Heart left ventricle (tissue), 16 donors: ENCODE measurements at regions not wholly inside any gene's neighbourhood (a gene's known extent, or its start where the extent isn't known, plus 50 kb on each side); places are given as distances from the start of the nearest gene placed in this dataset.

ENCODE experiments used
- ATAC-seq, 4 donors: fragments of 200-7000 bp; cut with Tn5 transposase; one replicate each; pipeline ENCODE4 v1.9.1; 2020 to 2022; ENCODE audit warnings: moderate library complexity in 4 of 4, mild to moderate bottlenecking in 3 of 4, moderate number of reproducible peaks in 1 of 4
- DNase-seq, 5 donors: peaks; one replicate each; pipeline ENCODE4 v3.0.0-alpha.2; 2020
- H3K27ac ChIP-seq, 12 donors: fragments of 200-600 bp; sonication (generic) in 4 of 12; one replicate each; pipeline versions ENCODE4 v1.5.0 to v1.8.0; 2016 to 2022; ENCODE audit warnings: mild to moderate bottlenecking in 2 of 12
- H3K27me3 ChIP-seq, 9 donors: fragments of 200-600 bp; sonication (generic) in 2 of 9; one replicate each; pipeline versions ENCODE4 v1.5.1 to v1.8.0; 2016 to 2022; ENCODE audit warnings: mild to moderate bottlenecking in 3 of 9
- H3K36me3 ChIP-seq, 9 donors: fragments of 200-600 bp; sonication (generic) in 2 of 9; one replicate each; pipeline versions ENCODE4 v1.5.0 to v1.8.0; 2018 to 2022; ENCODE audit warnings: mild to moderate bottlenecking in 2 of 9
- H3K4me1 ChIP-seq, 12 donors: fragments of 200-600 bp; sonication (generic) in 4 of 12; one replicate each; pipeline versions ENCODE4 v1.5.0 to v1.8.0; 2016 to 2022; ENCODE audit warnings: mild to moderate bottlenecking in 3 of 12
- H3K4me3 ChIP-seq, 12 donors: fragments of 200-600 bp; sonication (generic) in 4 of 12; one replicate each; pipeline versions ENCODE4 v1.5.0 to v1.8.0; 2017 to 2022; ENCODE audit warnings: mild to moderate bottlenecking in 9 of 12, moderate library complexity in 4 of 12
- H3K9me3 ChIP-seq, 12 donors: fragments of 200-600 bp; sonication (generic) in 4 of 12; one replicate each; pipeline versions ENCODE4 v1.5.0 to v1.8.0; 2016 to 2022; ENCODE audit warnings: mild to moderate bottlenecking in 1 of 12
- POLR2A ChIP-seq, 2 donors: fragments of 450-650 bp; IDR thresholded peaks; one replicate each; pipeline ENCODE4 v1.6.1; 2017; ENCODE audit warnings: antibody characterized with exemption in 2 of 2, mild to moderate bottlenecking in 2 of 2, moderate library complexity in 2 of 2
- WGBS, 4 donors: extraction: QIAGEN DNeasy Blood & Tissue Kit in 2 of 4; methylation state at CpG; one replicate each; pipeline versions ENCODE4 v1.1.5 to v1.1.7; 2013 to 2018; 5-methylcytosine and 5-hydroxymethylcytosine counted together
- intact Hi-C, 10 donors: fragments of 100-400 bp; cut with DNase I; formaldehyde crosslinking; loops; one replicate each; pipeline versions ENCODE4 v1.11.1 to v1.14.2; 2022
- TF ChIP-seq, protein P1 (sequence below), 12 donors: fragments of 200-600 bp; sonication (generic) in 4 of 12; IDR thresholded peaks; one replicate each; pipeline versions ENCODE4 v1.5.0 to v1.8.0; 2018 to 2022; ENCODE audit warnings: antibody characterized with exemption in 12 of 12, mild to moderate bottlenecking in 5 of 12
- donor health status: ischemic (EF 13 %, LVEDD 7.1; RV severe dilation, severe dysfunction).
- donor health status: healthy with polysubstance abuse.
- donor health status: DM: no; HTN: yes; CAD: no.
- donor health status: DM: no; HTN: no; CAD: no.
- donor health status: ischemic (EF 25% LVEDD 6.9; RV normal size, moderate dysfunction).
- donor health status: ischemic (EF 25% LVEDD 5.7; RV mildly dilated, moderate dysfunction).
- donor health status: healthy.
- donor health status: DM: yes; HTN: yes; CAD: no.
- donor health status: ischemic (EF 35%, LVEDD 5.7; RV mildly dilated, moderate dysfunction).
- donor health status: nonischemic (EF 11% LVEDD 7.7; RV severe dilation, severe dysfunction).
- donor health status: DM: yes; HTN: yes; CAD: no.
- donor health status: PGD.
- donor health status: ischemic (EF 29% LVEDD 5.4; RV normal size, mild dysfunction).
- donor health status: nonischemic (EF 23%, LVEDD 6.1; RV moderate dilation, normal function).

DNA sequence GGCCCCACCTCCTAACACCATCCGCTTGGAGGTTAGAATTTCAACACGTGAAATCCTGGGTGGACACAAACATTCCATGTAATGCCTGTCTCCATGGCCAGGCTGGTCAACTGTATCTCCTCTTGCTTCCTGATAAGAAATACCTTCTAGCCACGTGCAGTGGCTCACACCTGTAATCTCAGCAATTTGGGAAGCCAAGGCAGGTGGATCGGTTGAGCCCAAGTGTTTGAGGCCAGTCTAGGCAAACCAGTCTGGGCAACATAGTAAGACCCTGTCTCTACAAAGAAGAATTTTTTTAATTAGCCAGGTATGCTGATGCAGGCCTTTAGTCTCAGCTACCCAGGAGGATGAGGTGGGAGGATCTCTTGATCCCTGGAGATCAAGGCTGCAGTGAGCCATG, 58.3 kb upstream of the GALNT2 start:
- H3K27ac ChIP-seq, result no peak overlapping the region
- no peaks in the 10 kb centered on the region for H3K9me3 ChIP-seq
- H3K4me1 ChIP-seq, result peaks cover 0 to 8% (median 0%) of the 10 kb centered on the region in 12 donors
- no peak for ATAC-seq
- WGBS, 4 donors, result 84 to 91% (median 86%) methylated on average over 4 of the region's 4 CpGs
- TF ChIP-seq, protein P1, sequence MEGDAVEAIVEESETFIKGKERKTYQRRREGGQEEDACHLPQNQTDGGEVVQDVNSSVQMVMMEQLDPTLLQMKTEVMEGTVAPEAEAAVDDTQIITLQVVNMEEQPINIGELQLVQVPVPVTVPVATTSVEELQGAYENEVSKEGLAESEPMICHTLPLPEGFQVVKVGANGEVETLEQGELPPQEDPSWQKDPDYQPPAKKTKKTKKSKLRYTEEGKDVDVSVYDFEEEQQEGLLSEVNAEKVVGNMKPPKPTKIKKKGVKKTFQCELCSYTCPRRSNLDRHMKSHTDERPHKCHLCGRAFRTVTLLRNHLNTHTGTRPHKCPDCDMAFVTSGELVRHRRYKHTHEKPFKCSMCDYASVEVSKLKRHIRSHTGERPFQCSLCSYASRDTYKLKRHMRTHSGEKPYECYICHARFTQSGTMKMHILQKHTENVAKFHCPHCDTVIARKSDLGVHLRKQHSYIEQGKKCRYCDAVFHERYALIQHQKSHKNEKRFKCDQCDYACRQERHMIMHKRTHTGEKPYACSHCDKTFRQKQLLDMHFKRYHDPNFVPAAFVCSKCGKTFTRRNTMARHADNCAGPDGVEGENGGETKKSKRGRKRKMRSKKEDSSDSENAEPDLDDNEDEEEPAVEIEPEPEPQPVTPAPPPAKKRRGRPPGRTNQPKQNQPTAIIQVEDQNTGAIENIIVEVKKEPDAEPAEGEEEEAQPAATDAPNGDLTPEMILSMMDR (IDR thresholded peaks at IDR 0.05), result no peak
- TF ChIP-seq POLR2A (IDR thresholded peaks at IDR 0.05), result no peak
- intact Hi-C loops, result no loop called here
- H3K36me3 ChIP-seq, result no peaks in the 10 kb centered on the region
- H3K4me3 ChIP-seq, result no peak overlapping the region
- no peak for DNase-seq
- no peaks in the 10 kb centered on the region for H3K27me3 ChIP-seq

DNA sequence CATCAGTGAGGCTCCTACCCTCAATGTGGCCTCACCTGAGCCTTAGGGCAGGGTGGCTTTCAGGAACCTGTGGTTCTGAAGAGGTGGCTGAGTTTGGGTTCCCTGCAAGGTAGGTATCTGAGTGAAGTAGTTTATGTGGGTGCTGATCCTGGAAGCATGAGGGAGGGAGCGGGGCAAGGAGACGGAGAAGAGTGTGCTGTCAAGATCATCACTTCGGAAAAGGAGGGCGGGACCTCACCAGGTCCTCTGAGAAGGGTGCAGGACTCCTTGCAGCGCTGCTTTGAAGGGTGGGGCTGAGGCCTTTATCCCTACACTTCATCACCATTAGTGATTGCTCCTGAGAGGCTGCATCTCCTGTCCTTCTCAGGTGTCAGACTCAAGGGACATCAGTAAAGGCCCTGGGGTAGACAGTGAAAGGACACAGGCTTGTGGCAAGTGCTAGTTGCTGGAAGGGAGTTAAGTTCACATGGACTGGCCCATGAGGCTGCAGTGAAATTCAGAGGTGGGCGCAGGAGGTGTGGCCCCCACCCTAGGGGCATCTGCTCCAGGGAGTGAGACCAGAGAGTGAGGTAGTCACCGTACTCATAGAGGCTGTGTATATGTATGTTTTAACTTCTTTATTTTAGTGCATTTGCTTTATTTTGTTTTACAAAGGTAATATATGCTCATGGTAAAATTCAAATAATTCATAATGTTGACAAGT, 57.3 kb upstream of the GALNT2 start:
- H3K4me1 ChIP-seq, result no peaks in the 10 kb centered on the region
- H3K9me3 ChIP-seq, result no peaks in the 10 kb centered on the region
- TF ChIP-seq, protein P1 (IDR thresholded peaks at IDR 0.05), result no peak
- TF ChIP-seq POLR2A (IDR thresholded peaks at IDR 0.05), result no peak
- H3K36me3 ChIP-seq, result no peaks in the 10 kb centered on the region
- intact Hi-C loops, result no loop called here
- no peak overlapping the region for H3K27ac ChIP-seq
- WGBS, 4 donors, result 87 to 97% (median 96%) methylated on average over 7 of the region's 7 CpGs
- H3K27me3 ChIP-seq, result no peaks in the 10 kb centered on the region
- no peak overlapping the region for H3K4me3 ChIP-seq
- ATAC-seq (no peak), DNase-seq (no peak)

DNA sequence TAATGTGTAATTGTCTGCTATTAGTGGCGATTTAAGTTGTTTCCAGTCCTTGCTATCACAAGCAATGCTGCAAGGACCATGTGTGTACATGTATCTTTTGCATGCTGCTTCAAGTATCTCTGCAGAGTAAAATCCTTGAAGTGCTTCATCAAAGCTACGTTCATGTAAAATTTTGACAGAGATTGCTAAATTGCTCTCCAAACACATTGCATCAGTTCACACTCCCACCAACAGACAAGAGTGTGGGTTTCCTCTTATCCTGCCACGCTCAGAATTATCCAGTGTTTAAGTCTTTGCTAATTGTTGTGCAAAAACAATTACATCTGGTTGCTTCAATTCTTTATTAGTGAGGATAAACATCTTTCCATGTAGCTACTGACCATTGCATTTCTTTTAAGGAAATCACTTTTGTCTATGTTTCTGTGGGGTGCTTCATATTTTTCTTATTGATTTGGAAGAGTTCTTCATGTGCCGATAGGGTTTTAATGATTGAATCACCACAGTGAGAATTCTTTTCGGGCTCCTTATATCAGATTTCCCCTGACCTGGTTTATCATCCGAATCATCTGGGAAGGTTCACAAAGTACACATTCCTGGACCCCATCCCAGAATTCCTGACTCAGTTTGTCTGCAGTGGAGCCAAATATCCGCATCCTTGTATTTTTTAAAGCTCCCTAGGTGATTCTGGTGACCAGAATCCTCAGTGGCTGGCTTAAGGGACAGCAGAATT, 56.3 kb upstream of the GALNT2 start:
- no peaks in the 10 kb centered on the region for H3K9me3 ChIP-seq
- H3K36me3 ChIP-seq, result no peaks in the 10 kb centered on the region
- no peak overlapping the region for H3K27ac ChIP-seq
- no peaks in the 10 kb centered on the region for H3K4me1 ChIP-seq
- DNase-seq (no peak), ATAC-seq (no peak)
- no peak overlapping the region for H3K4me3 ChIP-seq
- 81 to 86% (median 84%) methylated on average over 7 of the region's 7 CpGs for WGBS, 4 donors
- intact Hi-C loops, result no loop called here
- no peaks in the 10 kb centered on the region for H3K27me3 ChIP-seq
- TF ChIP-seq, protein P1 (IDR thresholded peaks at IDR 0.05), result no peak

DNA sequence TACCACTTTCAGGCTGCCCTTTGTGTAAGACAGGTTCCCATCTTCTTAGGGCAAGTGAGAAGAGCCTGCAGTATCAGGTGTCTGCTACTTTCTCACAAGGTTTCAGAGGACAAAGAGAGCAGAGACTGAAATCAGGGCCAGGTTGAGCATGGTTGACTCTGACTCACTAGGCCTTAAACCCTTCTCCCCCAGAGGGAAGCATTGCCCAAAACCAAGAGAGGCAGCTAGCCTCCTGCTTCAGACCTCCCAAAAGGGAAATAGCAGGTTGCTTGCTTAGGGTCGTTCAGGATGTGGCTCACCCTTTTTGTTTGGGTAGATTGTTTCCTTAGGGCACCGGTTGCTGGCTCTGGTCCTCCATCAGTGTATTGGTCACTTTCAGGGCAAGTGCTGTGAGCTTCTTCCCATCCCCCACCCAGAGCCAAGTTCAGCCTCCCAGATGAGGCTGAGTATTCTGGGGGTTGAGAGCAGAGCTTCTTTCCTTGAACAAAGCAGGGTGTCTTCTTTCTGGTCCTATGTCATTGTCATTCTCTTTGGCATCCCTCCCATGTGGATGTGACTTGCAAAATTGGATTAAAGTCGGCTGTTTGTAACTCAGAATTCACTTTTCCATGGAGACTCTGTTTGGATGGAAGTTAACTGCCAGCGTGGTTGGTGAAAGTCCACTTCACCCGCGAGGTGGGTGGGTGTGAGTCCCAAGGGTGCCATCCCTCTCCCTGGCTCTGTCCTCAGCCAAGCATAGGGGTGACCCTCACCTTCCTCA, 55.5 kb upstream of the GALNT2 start:
- Histone ChIP-seq H3K4me1 (no peaks in the 10 kb centered on the region), H3K36me3 (no peaks in the 10 kb centered on the region), H3K27me3 (no peaks in the 10 kb centered on the region), H3K4me3 (no peak overlapping the region), H3K9me3 (no peaks in the 10 kb centered on the region), H3K27ac (no peak overlapping the region)
- TF ChIP-seq POLR2A (IDR thresholded peaks at IDR 0.05), result no peak
- TF ChIP-seq, protein P1 (IDR thresholded peaks at IDR 0.05), result no peak
- 65 to 81% (median 71%) methylated on average over 6 of the region's 6 CpGs for WGBS, 4 donors
- no peak for DNase-seq
- intact Hi-C loops, result no loop called here
- no peak for ATAC-seq
